SKM-1 treated with dmso at 0.1 percent for 144 hours (cell line): ENCODE measurements at regions not wholly inside any gene's neighbourhood (a gene's known extent, or its start where the extent isn't known, plus 50 kb on each side); places are given as distances from the start of the nearest gene placed in this dataset.

Experiments used
- DNase-seq: peaks from one replicate; lab custom pipeline; 2025; ENCODE audit not compliant: unreplicated experiment; lab: John Stamatoyannopoulos, UW

DNA sequence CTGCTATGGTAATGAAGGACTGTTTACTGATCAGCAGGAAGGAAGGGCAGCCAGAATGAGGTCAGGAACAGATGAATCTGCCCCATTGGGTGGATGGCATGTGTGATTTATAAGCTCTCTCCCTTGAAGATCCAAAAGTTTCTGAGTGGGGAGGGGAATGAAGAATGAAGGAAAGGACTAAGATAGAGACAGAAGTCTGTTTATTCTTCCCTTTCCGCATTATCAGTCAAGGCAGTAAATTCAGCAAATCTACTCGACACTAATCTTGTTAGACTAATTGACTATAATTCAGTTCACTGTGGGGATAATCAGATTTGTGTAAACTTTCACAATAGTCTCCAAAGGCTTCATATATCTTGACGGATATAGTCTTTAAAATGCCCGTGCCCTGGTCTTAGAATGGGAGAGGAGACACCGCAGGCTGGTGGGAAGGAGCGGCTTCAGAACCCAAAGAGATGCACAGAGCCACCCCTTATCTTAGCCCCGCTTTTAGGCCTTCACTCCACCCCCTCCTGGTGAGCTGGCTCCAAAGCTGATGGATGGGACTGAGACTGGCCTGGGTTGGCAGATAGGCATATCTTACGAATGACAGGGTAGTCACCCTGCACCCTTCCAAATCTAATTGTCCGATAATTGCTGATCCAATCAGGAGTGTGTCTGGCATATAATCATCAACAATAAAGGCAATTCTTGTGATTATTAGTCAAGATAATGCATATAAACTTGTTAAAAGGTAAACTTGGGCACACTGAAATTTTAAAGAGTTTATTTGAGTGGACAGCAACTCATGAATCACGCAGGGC, 76.0 kb upstream of the PPM1J start:
- DNase-seq, result no peak

DNA sequence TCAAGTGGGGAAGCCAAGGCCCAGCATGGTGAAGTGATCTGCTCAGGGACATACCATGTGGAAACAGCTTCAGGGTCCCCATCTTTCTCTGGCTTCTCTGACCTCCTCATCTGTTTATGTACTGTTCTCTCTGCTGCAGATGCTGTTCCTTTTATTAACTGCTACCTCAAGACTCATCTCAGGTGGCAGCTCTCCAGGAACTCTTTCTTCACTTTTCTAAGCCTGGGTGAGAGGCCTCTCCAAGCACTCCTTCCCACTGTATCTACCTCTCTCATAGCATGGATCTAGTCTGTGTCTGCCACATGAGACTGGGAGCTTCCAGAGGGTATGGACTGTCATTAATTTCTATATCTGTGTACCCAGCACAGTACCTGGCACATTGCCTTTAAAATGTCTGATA, 73.4 kb upstream of the PPM1J start:
- DNase-seq, result no peak

DNA sequence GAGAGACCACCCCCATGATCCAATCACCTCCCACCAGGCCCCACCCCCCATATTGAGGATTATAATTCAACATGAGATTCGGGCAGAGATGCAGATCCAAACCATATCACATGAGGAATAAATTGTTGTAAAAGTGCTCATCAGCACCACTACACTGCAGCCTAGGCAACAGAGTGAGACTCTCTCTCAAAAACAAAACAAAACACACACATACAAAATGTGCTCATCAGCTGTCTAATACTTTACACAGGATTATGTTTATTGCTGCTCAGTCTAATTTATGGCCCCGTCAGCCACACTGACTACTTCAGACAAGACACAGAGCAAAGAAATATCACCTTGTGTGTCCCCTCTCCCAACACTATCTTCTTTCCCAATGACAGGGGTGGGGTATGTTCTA, 72.9 kb upstream of the PPM1J start:
- no peak for DNase-seq

DNA sequence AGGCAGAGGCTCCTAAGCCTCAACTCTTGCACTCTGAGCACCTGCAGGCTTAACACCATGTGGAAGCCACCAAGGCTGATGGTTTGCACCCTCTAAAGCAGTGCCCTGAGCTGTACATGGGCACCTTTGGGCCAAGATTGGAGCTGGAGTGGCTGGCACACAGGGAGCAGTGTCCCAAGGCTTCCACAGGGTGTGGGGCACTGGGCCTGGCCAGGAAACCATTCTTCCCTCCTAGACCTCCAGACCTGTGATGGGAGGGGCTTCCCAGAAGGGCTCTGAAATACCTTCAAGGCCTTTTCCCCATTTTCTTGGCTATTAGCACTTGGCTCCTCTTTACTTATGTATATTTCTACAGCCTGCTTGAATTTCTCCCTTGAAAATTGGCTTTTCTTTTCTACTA, 67.9 kb upstream of the PPM1J start:
- DNase-seq, result no peak

DNA sequence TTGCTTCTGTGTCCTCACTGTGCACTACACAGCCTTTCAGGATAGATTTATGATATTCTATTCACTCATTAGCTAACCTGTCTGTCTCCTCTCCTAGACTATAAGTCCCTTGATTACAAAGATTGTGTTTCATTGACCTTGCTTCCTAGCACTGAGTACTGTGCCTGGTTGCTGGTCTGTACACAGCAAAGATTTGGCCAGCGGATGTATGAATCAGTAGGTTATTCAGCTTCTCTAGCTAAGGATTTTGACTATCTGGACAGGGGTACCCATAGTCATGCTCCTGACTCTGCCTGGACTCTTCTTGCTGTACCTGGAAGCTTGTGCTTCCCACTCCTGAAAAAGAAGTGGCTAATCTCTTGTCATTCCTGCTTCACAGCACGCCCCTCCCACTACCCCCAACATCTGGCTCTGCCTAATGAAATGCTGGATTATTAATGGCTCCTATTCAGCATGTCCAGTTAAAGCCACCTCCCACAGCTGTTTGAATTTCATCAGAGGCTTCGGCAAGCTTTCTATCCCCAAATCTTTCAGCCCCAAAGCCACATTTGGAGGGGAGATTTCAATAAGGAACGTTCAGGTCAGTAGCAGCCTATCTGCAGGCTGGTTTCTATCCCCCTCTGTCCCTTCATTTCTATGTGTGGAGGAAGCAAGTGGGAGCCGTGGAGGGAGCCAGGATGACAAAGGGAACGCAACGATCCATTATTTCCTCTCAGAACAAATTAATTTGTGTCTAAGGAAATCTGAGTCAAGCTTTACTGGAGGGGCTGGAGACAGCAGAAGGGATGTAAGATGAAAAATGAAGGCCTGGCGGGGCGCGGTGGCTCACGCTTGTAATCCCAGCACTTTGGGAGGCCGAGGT, 64.8 kb upstream of the PPM1J start:
- DNase-seq, result no peak

DNA sequence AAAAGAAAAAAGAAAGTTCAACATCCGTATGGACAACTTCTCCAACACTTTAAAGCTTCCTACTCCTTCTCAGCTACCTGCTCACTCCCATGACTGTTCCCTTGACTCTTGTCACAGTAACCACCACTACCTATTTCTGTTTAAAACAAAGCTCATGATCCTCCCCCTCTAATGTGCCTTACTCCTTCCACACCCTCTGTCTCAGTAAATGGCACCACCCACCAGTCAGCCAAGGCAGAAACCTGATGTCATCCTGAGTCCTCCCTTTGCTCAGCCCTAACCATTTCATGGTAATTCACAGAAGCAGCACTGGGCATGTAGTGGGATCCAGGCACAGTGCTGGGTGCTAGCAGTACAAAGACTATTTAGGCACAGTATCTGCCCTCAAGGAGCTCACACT, 63.0 kb upstream of the PPM1J start:
- DNase-seq, result no peak

DNA sequence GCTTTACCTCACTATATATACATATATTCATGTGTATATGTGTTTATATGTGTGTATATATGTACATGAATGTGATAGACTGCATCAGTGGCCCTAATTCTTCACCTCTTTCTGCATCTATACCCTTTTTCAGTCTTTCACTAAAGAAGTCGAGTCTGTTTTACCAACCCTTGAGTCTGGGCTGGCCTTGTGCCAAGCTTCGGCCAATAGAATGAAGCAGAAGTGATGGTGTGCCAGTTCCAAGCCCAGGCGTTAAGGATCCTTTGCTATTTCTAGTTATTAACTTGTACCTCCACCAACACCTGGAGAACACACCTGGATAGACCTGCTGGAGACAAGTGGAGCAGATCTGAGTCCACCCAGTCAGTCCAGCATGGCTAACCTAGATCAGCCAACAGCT, 61.6 kb upstream of the PPM1J start:
- no peak for DNase-seq

DNA sequence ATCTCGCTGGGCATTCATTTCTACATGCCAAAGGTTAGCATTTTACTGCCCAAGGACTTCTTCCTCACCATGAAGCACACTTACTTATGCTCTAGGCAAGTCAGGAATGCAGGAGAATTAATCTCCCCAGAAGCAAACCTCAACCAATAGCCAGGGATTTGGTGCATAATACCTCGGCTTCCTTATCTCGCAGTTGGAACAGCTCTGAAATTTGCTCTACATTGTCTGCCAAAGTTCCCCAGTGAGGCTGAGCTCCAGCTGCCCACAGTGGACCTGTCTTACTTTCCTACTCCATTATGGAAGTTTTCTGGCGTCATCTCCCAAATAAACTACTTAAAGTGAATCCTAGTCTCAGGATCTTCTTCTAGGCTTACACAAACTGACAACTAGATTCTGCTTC, 57.6 kb upstream of the PPM1J start:
- DNase-seq, result no peak

DNA sequence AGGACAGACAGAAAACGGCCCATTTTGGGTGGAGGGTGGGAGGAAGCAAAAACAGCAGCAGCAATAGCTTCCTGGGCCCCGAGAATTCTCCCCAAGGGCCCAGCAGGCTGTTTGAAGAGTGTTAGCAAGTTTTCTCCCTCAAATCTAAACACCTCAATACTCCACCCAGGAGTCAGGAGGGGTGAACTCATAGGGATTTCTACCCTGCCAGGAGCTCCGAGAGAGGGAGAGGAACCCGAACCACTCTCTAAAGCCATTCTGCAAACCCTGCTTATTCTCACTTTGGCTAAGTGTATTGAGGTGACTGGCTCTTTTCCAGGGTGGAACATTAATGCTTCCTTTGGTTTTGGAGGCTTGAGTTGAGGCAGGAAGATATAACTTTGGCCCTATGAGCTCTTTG, 55.6 kb upstream of the PPM1J start:
- no peak for DNase-seq

DNA sequence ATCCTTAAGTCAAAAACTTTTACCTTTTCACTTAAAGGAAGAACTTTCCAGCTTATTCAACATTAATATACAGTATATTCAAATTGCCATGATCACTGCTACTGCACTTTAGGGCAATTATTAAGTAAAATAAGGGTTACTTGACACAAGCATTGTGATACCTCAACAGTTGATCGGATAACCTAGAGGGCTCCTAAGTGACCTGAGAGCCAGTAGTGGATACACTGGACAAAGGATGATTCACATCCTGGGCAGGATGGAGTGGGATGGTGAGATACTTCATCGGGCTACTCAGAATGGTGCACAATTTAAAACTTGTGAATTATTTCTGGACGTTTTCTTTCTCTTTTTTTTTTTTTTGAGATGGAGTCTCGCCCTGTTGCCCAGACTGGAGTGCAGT, 54.5 kb upstream of the PPM1J start:
- DNase-seq, result no peak

DNA sequence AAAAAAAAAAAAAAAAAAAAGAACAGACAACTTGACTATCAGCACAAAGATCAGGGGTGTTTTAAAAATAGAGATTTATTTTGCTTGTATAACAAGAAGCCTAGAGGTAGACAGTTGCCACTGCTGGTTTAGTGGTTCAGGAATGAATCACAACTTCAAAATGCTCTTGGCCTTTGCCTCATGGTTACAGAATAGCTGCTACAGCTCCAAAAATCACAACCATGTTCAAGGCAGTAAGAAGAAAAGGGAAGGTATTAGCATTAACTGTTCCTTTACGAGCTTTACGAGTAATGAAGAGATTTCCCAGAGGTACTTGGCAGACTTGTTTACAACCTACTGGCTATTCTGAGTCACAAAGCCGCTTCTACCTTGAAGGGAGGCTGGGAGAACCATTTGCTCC, 52.5 kb upstream of the PPM1J start:
- DNase-seq, result no peak
